HG03460 (cell line): ENCODE measurements at regions not wholly inside any gene's neighbourhood (a gene's known extent, or its start where the extent isn't known, plus 50 kb on each side); places are given as distances from the start of the nearest gene placed in this dataset.
"Not testable (repeated sequence)": the region's sequence is repeated elsewhere in the genome, so short reads cannot be mapped to it uniquely, and the experiment has no call there.

Source experiments
- ATAC-seq: cut with Tn5 transposase; IDR thresholded peaks from one replicate; pipeline ENCODE4 v1.9.1; 2021; ENCODE audit not compliant: unreplicated experiment

DNA sequence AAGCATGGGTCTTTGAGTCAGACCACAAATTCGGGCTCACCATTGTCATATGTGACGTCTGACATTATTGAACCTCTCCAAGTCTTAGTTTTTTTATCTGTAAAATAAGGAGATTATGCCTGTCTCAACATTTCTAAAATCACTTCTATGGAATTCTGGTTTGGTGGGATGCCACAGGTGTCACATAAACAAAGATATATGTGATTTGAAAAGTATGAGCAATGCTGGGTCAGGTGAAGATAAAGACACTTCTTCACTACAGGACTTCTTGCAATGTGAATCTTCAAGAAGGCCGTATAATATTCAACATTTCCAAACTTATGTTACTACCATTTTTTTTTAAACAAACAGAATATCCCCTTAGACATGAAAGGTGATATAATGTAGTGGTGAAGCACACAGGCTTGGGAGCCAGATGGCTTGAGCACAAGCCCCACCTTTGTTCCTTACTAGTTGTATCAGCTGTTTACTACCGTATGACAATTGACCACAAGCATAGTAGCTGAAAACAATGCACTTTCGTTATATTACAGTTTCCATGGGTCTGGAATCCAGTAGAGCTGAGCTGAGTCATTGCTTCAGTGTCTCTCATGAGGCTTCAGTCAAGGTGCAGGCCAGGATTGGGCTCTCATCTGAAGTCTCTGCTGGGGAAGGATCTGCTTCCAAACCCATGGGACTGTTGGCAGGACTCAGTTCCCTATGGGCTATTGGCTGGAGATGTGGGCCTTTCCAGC, 87.7 kb downstream of the UTP18 start:
- ATAC-seq = no peak

GRCh38 chr17:51351080-51351479, 90.7 kb downstream of the UTP18 start:
- no peak for ATAC-seq

DNA sequence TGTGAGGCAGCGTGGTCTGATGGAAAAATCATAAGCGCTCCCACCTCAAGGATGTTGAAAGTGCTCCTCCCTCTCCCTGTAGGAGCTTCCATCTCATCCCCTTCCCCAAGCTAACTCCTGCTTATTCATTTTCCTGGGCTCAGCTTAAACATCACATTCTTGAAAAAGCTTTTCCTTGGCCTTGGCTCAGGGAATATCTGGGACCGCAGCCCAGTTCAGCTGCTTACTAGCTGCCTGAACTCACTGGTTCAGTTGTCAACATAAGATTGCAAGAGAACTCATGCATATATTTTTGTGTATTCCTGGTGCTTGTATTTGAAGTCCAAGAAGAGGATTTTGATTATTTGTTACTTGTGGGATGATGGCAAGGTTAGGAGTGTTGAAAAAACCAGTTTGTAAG, 91.5 kb downstream of the UTP18 start:
- ATAC-seq = no peak

DNA sequence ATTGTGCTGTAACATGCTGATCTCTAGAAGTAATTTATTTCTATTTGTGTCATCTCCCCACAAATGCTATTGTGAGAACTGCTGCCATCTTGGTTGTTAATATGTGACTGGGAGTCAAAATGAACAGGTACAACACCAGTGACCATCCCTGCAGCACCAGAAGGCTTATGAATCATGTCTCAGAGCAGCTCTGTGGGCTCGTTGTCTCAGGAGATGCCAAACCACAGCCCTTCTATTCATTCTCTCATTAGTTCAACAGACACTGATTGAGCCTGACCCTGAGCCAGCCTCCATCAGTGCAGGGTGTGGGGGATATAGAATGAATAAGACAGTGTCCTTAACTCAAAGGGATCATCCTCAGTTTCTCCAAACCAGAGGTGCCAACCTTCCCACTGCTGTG, 92.5 kb downstream of the UTP18 start:
- no peak for ATAC-seq

GRCh38 chr17:51353296-51353695, 93.0 kb downstream of the UTP18 start:
- no peak for ATAC-seq

DNA sequence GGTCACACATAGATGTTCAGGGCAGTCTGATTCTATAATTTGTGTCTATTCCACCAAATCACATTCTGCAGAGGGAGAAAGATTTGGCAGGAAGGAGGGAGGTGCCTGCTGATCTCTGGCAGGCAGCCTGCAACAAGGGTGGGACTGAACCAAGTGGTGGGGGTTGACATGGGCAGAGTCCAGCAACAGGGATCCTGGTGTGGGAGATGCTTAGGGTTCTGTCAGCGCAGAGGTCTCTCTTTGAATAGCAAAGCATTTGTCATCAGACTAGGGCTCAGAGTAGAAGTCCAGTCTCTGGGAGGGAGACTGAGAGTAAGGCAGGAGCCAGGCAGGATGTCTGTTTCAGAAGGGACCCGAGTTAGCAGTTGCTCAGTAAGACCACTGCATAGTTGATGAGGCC, 94.6 kb downstream of the UTP18 start:
- ATAC-seq = no peak

- no peak for ATAC-seq
Observed at GRCh38 chr17:51355441-51356410, 95.4 kb downstream of the UTP18 start.

GRCh38 chr17:51359055-51359454, 98.7 kb downstream of the UTP18 start:
- ATAC-seq = no peak

DNA sequence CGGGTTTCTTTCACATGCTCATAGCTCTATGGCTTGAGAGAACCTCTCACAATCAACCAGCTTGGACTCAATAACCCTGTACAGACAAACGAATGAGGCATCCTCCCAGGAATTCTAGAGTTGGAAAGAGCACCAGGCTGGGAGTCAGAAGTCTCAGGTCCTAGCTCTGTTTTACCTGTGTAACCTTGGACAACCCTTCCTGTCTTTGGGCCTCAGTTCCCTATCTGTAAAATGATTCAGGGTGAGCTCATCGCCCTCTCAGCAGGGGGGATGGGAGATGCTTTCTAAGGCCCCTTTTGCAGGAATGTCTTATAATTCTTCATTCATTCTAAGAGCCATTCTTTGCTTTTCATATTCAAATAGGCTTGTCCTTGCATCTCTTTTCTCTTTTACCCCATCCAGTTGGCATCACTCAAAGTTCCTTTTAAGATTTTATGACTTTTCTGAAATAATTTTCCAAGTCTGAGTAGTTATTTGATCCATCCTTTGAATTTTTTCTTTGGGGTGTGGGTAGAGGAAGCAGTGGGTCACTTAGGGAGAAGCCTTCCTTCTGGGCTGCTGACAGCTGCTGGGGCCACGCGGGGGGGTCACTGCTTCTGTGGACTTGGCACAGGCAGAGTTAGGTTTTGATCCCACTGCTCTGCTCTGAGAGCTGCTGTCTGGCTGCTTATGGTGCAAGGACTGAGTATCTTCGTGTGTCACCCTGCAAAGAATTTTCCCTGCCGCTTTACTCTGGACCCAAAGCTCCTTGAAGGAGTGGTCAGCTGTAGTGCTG, 102.7 kb downstream of the UTP18 start:
- no peak for ATAC-seq

GRCh38 chr17:51365090-51365489, 104.7 kb downstream of the UTP18 start:
- no peak for ATAC-seq

- no peak for ATAC-seq
Observed at GRCh38 chr17:51366866-51367265, 106.5 kb downstream of the UTP18 start.

- ATAC-seq = not testable (repeated sequence)
Observed at GRCh38 chr17:51367836-51368235, 107.5 kb downstream of the UTP18 start.

- no peak for ATAC-seq
Observed at GRCh38 chr17:51371732-51372151, 111.4 kb downstream of the UTP18 start.

- peak; percentile 62 for ATAC-seq
Observed at GRCh38 chr17:51372345-51373004, 112.1 kb downstream of the UTP18 start.

DNA sequence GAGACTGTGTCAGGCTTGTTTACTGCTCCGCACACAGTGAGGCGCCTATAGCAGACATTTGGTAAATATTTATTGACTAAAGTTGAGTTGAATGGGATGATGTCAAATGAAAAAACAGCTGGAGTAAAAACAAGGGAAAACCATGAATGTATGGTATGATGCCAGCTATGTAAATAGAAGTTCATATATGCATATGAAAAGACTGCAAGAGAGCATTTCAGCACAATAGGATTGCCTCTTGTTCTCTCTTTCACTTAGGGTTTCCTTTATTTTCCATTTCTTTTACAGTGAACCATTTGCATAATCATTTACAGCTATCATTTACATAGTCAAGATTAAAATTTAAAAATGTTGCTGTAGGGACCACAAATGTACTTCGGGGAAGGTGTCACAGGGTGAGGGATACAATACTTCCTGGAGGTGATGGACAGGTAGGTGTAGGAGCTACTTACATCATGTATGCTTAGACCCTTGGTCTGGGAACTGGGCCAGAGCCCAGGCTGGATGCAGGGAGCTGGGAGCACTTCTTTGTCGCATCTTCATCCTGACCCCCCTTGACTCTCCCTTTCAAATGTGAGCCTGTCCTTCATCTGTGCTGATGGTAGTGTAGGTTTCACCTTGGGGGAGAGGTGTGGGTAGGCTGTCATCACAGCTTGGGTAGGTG, 113.3 kb downstream of the UTP18 start:
- no peak for ATAC-seq

DNA sequence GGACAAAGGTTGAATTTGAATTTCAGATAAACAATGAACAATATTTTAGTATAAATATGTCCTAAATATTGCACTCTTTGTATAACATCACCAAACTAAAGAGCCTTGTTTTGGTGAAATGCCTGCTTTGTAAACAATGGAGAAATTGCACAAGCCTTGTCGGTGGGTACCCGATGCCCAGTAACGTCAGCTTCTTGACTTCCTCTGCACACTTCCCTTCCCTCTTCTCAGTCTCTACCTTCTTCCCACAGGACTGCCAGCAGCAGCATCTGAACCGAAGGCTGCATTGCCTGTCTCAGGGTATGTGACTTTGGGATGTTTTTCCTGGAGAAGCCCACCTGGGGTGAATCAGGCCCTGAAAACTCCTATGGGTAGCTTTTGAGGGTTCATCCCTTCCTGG, 113.9 kb downstream of the UTP18 start:
- no peak for ATAC-seq

DNA sequence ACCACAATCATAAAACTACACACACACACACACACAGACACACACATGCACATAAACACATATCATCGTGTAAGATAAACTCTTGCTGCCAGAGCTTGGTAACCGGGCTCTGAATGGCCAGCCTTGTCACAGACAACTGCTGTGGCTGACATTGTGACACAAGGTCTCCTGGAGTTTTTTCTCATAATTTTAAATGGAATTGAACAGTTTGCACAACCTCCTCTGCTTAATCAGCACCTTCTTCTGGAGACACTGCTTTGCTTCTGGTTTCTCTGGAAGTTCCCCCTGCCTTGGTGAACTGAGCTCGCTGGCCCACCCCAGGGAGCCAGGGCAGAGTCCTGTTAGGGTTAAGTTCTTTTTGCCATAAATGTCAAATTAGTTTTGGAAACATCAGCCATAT, 115.4 kb downstream of the UTP18 start:
- ATAC-seq = no peak

- no peak for ATAC-seq
Observed at GRCh38 chr17:51376739-51377138, 116.4 kb downstream of the UTP18 start.

- no peak for ATAC-seq
Observed at GRCh38 chr17:51381262-51381661, 120.9 kb downstream of the UTP18 start.

GRCh38 chr17:51385208-51385607, 124.9 kb downstream of the UTP18 start:
- ATAC-seq = no peak
